Naive B cell (primary cell): ENCODE measurements at regions not wholly inside any gene's neighbourhood (a gene's known extent, or its start where the extent isn't known, plus 50 kb on each side); places are given as distances from the start of the nearest gene placed in this dataset.

Source experiments
- ATAC-seq, 2 donors: fragments of 150-1000 bp; cut with Tn5 transposase; 2 replicates each; pipeline ENCODE4 v1.10.0; 2021; ENCODE audit warnings: low read depth in 2 of 2, mild to moderate bottlenecking in 2 of 2, moderate library complexity in 2 of 2
- DNase-seq: peaks from one replicate; pipeline ENCODE4 v3.0.0; 2022
- H3K27ac Mint-ChIP-seq, 6 donors: one replicate each; pipeline ENCODE4 v1.8.0; 2020 to 2022; ENCODE audit warnings: mild to moderate bottlenecking in 6 of 6, mixed read lengths in 6 of 6, moderate library complexity in 5 of 6, inconsistent platforms in 2 of 6
- H3K27me3 Mint-ChIP-seq, 3 donors: one replicate each; pipeline ENCODE4 v1.8.0; 2021 to 2022; ENCODE audit warnings: mixed read lengths in 3 of 3, mild to moderate bottlenecking in 1 of 3
- H3K36me3 Mint-ChIP-seq, 2 donors: one replicate each; pipeline ENCODE4 v1.8.0; 2020 to 2022; ENCODE audit warnings: mixed read lengths in 2 of 2, inconsistent platforms in 1 of 2, mild to moderate bottlenecking in 1 of 2
- H3K4me1 Mint-ChIP-seq, 3 donors: one replicate each; pipeline ENCODE4 v1.8.0; 2020 to 2022; ENCODE audit warnings: mixed read lengths in 3 of 3, inconsistent platforms in 1 of 3, mild to moderate bottlenecking in 1 of 3, moderate library complexity in 1 of 3
- H3K4me3 Mint-ChIP-seq, 8 donors: one replicate each; pipeline ENCODE4 v1.8.0; 2020 to 2022; ENCODE audit warnings: mild to moderate bottlenecking in 8 of 8, mixed read lengths in 8 of 8, moderate library complexity in 8 of 8, inconsistent platforms in 2 of 8
- H3K9me3 Mint-ChIP-seq, 7 donors: one replicate each; pipeline ENCODE4 v1.8.0; 2020 to 2022; ENCODE audit warnings: mixed read lengths in 7 of 7, mild to moderate bottlenecking in 5 of 7, inconsistent platforms in 2 of 7, moderate library complexity in 1 of 7

- DNase-seq (no peak), ATAC-seq (no peak)
- H3K36me3 Mint-ChIP-seq, result no peaks in the 10 kb centered on the region
- H3K27ac Mint-ChIP-seq, result no peak overlapping the region
- no peaks in the 10 kb centered on the region for H3K4me1 Mint-ChIP-seq
- peaks cover 0 to 9% (median 2%) of the 10 kb centered on the region in 7 donors for H3K9me3 Mint-ChIP-seq
- H3K4me3 Mint-ChIP-seq, result no peak overlapping the region
- no peaks in the 10 kb centered on the region for H3K27me3 Mint-ChIP-seq
These were observed 315.8 kb upstream of the DDHD1 start for GRCh38 chr14:53468876-53469275.

GRCh38 chr14:53464376-53464775 lies 311.3 kb upstream of the DDHD1 start:
- no peaks in the 10 kb centered on the region for H3K36me3 Mint-ChIP-seq
- H3K4me3 Mint-ChIP-seq, result no peak overlapping the region
- H3K27ac Mint-ChIP-seq, result no peak overlapping the region
- peaks cover 0 to 7% (median 0%) of the 10 kb centered on the region in 3 donors for H3K4me1 Mint-ChIP-seq
- ATAC-seq (no peak), DNase-seq (no peak)
- peaks cover 0 to 14% (median 3%) of the 10 kb centered on the region in 7 donors for H3K9me3 Mint-ChIP-seq
- H3K27me3 Mint-ChIP-seq, result peaks cover 4 to 16% (median 7%) of the 10 kb centered on the region in 3 donors

GRCh38 chr14:53462931-53463778 lies 310.0 kb upstream of the DDHD1 start:
- Mint-ChIP-seq H3K27ac (no peak overlapping the region), H3K27me3 (peaks cover 4 to 17% (median 7%) of the 10 kb centered on the region in 3 donors), H3K9me3 (peaks cover 0 to 14% (median 3%) of the 10 kb centered on the region in 7 donors), H3K4me3 (no peak overlapping the region), H3K36me3 (no peaks in the 10 kb centered on the region), H3K4me1 (peaks cover 0 to 7% (median 0%) of the 10 kb centered on the region in 3 donors)
- no peak for DNase-seq
- no peak for ATAC-seq

- H3K36me3 Mint-ChIP-seq, result no peaks in the 10 kb centered on the region
- peaks cover 0 to 14% (median 3%) of the 10 kb centered on the region in 7 donors for H3K9me3 Mint-ChIP-seq
These were observed 308.7 kb upstream of the DDHD1 start for GRCh38 chr14:53461858-53462257.

GRCh38 chr14:53460544-53460943 lies 307.4 kb upstream of the DDHD1 start:
- Mint-ChIP-seq H3K27me3 (peaks cover 4 to 17% (median 7%) of the 10 kb centered on the region in 3 donors), H3K36me3 (no peaks in the 10 kb centered on the region), H3K9me3 (peaks cover 0 to 10% (median 3%) of the 10 kb centered on the region in 7 donors), H3K4me1 (peaks cover 0 to 7% (median 0%) of the 10 kb centered on the region in 3 donors), H3K27ac (no peak overlapping the region), H3K4me3 (no peak overlapping the region)
- DNase-seq (no peak), ATAC-seq (no peak)

More at GRCh38 chr14:53461858-53462257, 308.7 kb upstream of the DDHD1 start:
- DNase-seq (no peak), ATAC-seq (no peak)
- H3K27me3 Mint-ChIP-seq, result peaks cover 4 to 17% (median 7%) of the 10 kb centered on the region in 3 donors
- H3K27ac Mint-ChIP-seq, result no peak overlapping the region
- H3K4me1 Mint-ChIP-seq, result peaks cover 0 to 7% (median 0%) of the 10 kb centered on the region in 3 donors
- no peak overlapping the region for H3K4me3 Mint-ChIP-seq

GRCh38 chr14:53458368-53458814 lies 305.3 kb upstream of the DDHD1 start:
- H3K9me3 Mint-ChIP-seq, result peaks cover 0 to 5% (median 0%) of the 10 kb centered on the region in 7 donors
- no peak for DNase-seq
- ATAC-seq, result no peak
- no peak overlapping the region for H3K27ac Mint-ChIP-seq
- H3K4me3 Mint-ChIP-seq, result no peak overlapping the region
- peaks cover 4 to 12% (median 7%) of the 10 kb centered on the region in 3 donors for H3K27me3 Mint-ChIP-seq
- peaks cover 0 to 7% (median 0%) of the 10 kb centered on the region in 3 donors for H3K4me1 Mint-ChIP-seq
- H3K36me3 Mint-ChIP-seq, result no peaks in the 10 kb centered on the region

- no peaks in the 10 kb centered on the region for H3K36me3 Mint-ChIP-seq
- H3K27ac Mint-ChIP-seq, result no peak overlapping the region
- H3K4me1 Mint-ChIP-seq, result peaks cover 0 to 7% (median 0%) of the 10 kb centered on the region in 3 donors
- H3K27me3 Mint-ChIP-seq, result peaks cover 4 to 17% (median 12%) of the 10 kb centered on the region in 3 donors
- H3K4me3 Mint-ChIP-seq, result no peak overlapping the region
- peaks cover 0 to 5% (median 0%) of the 10 kb centered on the region in 7 donors for H3K9me3 Mint-ChIP-seq
- no peak for ATAC-seq
- DNase-seq, result no peak
These were observed 303.8 kb upstream of the DDHD1 start for GRCh38 chr14:53456931-53457330.

GRCh38 chr14:53452005-53452673 lies 299.0 kb upstream of the DDHD1 start:
- ATAC-seq, result no peak
- Mint-ChIP-seq H3K27me3 (peaks cover 0 to 32% (median 4%) of the 10 kb centered on the region in 3 donors), H3K36me3 (no peaks in the 10 kb centered on the region), H3K27ac (no peak overlapping the region), H3K4me3 (no peak overlapping the region), H3K4me1 (no peaks in the 10 kb centered on the region), H3K9me3 (peaks cover 0 to 4% (median 0%) of the 10 kb centered on the region in 7 donors)
- no peak for DNase-seq

GRCh38 chr14:53450871-53451270 lies 297.7 kb upstream of the DDHD1 start:
- Mint-ChIP-seq H3K27me3 (peaks cover 0 to 32% (median 4%) of the 10 kb centered on the region in 3 donors), H3K36me3 (no peaks in the 10 kb centered on the region), H3K4me1 (no peaks in the 10 kb centered on the region), H3K27ac (no peak overlapping the region), H3K4me3 (no peak overlapping the region), H3K9me3 (peaks cover 0 to 4% (median 0%) of the 10 kb centered on the region in 7 donors)
- ATAC-seq, result no peak
- no peak for DNase-seq

GRCh38 chr14:53448682-53449081 lies 295.6 kb upstream of the DDHD1 start:
- peaks cover 0 to 32% (median 4%) of the 10 kb centered on the region in 3 donors for H3K27me3 Mint-ChIP-seq
- no peak overlapping the region for H3K4me3 Mint-ChIP-seq
- H3K4me1 Mint-ChIP-seq, result no peaks in the 10 kb centered on the region
- no peak for DNase-seq
- peaks cover 0 to 5% (median 0%) of the 10 kb centered on the region in 7 donors for H3K9me3 Mint-ChIP-seq
- no peak overlapping the region for H3K27ac Mint-ChIP-seq
- ATAC-seq, result no peak
- no peaks in the 10 kb centered on the region for H3K36me3 Mint-ChIP-seq

GRCh38 chr14:53444677-53445312 lies 291.7 kb upstream of the DDHD1 start:
- ATAC-seq (no peak), DNase-seq (no peak)
- Mint-ChIP-seq H3K27ac (no peak overlapping the region), H3K9me3 (peaks cover 0 to 6% (median 2%) of the 10 kb centered on the region in 7 donors), H3K4me3 (no peak overlapping the region), H3K27me3 (peaks cover 0 to 14% (median 0%) of the 10 kb centered on the region in 3 donors), H3K4me1 (no peaks in the 10 kb centered on the region), H3K36me3 (no peaks in the 10 kb centered on the region)

- Mint-ChIP-seq H3K27ac (no peak overlapping the region), H3K36me3 (no peaks in the 10 kb centered on the region), H3K4me1 (no peaks in the 10 kb centered on the region), H3K27me3 (no peaks in the 10 kb centered on the region), H3K9me3 (peaks cover 0 to 8% (median 4%) of the 10 kb centered on the region in 7 donors), H3K4me3 (no peak overlapping the region)
- ATAC-seq (no peak), DNase-seq (no peak)
These were observed 288.7 kb upstream of the DDHD1 start for GRCh38 chr14:53441789-53442188.

GRCh38 chr14:53437858-53438257 lies 284.7 kb upstream of the DDHD1 start:
- Mint-ChIP-seq H3K4me1 (no peaks in the 10 kb centered on the region), H3K4me3 (no peak overlapping the region), H3K9me3 (peaks cover 0 to 8% (median 3%) of the 10 kb centered on the region in 7 donors)

More at GRCh38 chr14:53437858-53438257, 284.7 kb upstream of the DDHD1 start:
- Mint-ChIP-seq H3K36me3 (no peaks in the 10 kb centered on the region), H3K27ac (no peak overlapping the region), H3K27me3 (no peaks in the 10 kb centered on the region)
- DNase-seq (no peak), ATAC-seq (no peak)
